GM12878 (cell line): ENCODE measurements at regions not wholly inside any gene's neighbourhood (a gene's known extent, or its start where the extent isn't known, plus 50 kb on each side); places are given as distances from the start of the nearest gene placed in this dataset.

ENCODE experiments used
- HCFC1 ChIP-seq: fragments of 150-350 bp; IDR thresholded peaks from 2 replicates; pipeline ENCODE4 v1.6.1; 2014; ENCODE audit warnings: low read length
- STAT3 ChIP-seq: IDR thresholded peaks from 2 replicates; pipeline ENCODE4 v1.6.1; 2011; ENCODE audit warnings: low read depth, low read length, improper control_type of control experiment
- ZZZ3 ChIP-seq: IDR thresholded peaks from 2 replicates; pipeline ENCODE4 v1.6.1; 2011; ENCODE audit warnings: low read depth; ENCODE audit not compliant: control insufficient read depth, insufficient read length
- TF ChIP-seq, protein P1 (sequence below): fragments of 450-650 bp; formaldehyde crosslinking; IDR thresholded peaks from 2 replicates; pipeline ENCODE4 v1.5.0; 2022; ENCODE audit warnings: mild to moderate bottlenecking, missing genetic modification characterization
- TF ChIP-seq, protein P2 (sequence below): fragments of 450-650 bp; IDR thresholded peaks from 2 replicates; pipeline ENCODE4 v1.6.1; 2016; ENCODE audit warnings: mild to moderate bottlenecking, moderate library complexity, borderline replicate concordance
- TF ChIP-seq, protein P3 (sequence below): IDR thresholded peaks from 2 replicates; pipeline ENCODE4 v1.6.1; 2011; ENCODE audit warnings: mild to moderate bottlenecking, low read depth, low read length, moderate library complexity; ENCODE audit not compliant: insufficient replicate concordance

DNA sequence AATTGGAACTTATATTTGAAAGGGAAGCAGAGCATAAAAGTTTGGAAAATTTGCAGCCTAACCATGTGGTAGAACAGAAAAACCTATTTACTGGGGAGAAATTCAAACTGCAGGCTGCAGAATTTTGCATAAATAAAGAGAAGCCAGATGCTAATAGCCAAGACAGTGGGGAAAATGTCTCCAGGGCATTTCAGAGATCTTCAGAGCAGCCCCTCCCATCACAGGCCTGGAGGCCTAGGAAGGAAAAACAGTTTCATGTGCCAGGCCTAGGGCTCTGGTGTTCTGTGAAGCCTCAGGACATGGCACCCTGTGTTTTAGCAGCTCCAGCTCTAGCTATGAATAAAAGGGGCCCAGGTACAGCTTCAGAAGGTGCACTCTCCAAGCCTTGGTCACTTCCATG lies 648.7 kb upstream of the FRG1 start (continued):
- TF ChIP-seq, protein P1, sequence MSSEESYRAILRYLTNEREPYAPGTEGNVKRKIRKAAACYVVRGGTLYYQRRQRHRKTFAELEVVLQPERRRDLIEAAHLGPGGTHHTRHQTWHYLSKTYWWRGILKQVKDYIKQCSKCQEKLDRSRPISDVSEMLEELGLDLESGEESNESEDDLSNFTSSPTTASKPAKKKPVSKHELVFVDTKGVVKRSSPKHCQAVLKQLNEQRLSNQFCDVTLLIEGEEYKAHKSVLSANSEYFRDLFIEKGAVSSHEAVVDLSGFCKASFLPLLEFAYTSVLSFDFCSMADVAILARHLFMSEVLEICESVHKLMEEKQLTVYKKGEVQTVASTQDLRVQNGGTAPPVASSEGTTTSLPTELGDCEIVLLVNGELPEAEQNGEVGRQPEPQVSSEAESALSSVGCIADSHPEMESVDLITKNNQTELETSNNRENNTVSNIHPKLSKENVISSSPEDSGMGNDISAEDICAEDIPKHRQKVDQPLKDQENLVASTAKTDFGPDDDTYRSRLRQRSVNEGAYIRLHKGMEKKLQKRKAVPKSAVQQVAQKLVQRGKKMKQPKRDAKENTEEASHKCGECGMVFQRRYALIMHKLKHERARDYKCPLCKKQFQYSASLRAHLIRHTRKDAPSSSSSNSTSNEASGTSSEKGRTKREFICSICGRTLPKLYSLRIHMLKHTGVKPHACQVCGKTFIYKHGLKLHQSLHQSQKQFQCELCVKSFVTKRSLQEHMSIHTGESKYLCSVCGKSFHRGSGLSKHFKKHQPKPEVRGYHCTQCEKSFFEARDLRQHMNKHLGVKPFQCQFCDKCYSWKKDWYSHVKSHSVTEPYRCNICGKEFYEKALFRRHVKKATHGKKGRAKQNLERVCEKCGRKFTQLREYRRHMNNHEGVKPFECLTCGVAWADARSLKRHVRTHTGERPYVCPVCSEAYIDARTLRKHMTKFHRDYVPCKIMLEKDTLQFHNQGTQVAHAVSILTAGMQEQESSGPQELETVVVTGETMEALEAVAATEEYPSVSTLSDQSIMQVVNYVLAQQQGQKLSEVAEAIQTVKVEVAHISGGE (CRISPR knock-in tag) = no peak
- TF ChIP-seq STAT3 = no peak
- TF ChIP-seq, protein P2, sequence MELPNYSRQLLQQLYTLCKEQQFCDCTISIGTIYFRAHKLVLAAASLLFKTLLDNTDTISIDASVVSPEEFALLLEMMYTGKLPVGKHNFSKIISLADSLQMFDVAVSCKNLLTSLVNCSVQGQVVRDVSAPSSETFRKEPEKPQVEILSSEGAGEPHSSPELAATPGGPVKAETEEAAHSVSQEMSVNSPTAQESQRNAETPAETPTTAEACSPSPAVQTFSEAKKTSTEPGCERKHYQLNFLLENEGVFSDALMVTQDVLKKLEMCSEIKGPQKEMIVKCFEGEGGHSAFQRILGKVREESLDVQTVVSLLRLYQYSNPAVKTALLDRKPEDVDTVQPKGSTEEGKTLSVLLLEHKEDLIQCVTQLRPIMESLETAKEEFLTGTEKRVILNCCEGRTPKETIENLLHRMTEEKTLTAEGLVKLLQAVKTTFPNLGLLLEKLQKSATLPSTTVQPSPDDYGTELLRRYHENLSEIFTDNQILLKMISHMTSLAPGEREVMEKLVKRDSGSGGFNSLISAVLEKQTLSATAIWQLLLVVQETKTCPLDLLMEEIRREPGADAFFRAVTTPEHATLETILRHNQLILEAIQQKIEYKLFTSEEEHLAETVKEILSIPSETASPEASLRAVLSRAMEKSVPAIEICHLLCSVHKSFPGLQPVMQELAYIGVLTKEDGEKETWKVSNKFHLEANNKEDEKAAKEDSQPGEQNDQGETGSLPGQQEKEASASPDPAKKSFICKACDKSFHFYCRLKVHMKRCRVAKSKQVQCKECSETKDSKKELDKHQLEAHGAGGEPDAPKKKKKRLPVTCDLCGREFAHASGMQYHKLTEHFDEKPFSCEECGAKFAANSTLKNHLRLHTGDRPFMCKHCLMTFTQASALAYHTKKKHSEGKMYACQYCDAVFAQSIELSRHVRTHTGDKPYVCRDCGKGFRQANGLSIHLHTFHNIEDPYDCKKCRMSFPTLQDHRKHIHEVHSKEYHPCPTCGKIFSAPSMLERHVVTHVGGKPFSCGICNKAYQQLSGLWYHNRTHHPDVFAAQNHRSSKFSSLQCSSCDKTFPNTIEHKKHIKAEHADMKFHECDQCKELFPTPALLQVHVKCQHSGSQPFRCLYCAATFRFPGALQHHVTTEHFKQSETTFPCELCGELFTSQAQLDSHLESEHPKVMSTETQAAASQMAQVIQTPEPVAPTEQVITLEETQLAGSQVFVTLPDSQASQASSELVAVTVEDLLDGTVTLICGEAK = no peak
- TF ChIP-seq, protein P3, sequence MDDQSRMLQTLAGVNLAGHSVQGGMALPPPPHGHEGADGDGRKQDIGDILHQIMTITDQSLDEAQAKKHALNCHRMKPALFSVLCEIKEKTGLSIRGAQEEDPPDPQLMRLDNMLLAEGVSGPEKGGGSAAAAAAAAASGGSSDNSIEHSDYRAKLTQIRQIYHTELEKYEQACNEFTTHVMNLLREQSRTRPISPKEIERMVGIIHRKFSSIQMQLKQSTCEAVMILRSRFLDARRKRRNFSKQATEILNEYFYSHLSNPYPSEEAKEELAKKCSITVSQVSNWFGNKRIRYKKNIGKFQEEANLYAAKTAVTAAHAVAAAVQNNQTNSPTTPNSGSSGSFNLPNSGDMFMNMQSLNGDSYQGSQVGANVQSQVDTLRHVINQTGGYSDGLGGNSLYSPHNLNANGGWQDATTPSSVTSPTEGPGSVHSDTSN = no peak
- no peak for TF ChIP-seq ZZZ3
- TF ChIP-seq HCFC1 = no peak
